Stomach (tissue), 4 donors: ENCODE measurements at regions not wholly inside any gene's neighbourhood (a gene's known extent, or its start where the extent isn't known, plus 50 kb on each side); places are given as distances from the start of the nearest gene placed in this dataset.

Source experiments
- EP300 ChIP-seq: sonication (generic); formaldehyde crosslinking; IDR thresholded peaks from one replicate; pipeline ENCODE4 v1.6.1; 2017; ENCODE audit warnings: antibody characterized with exemption
- POLR2A ChIP-seq, 4 donors: fragments of 450-650 bp; IDR thresholded peaks; one replicate each; pipeline ENCODE4 v1.6.1; 2016; ENCODE audit warnings: antibody characterized with exemption in 4 of 4, control low read depth in 2 of 4, mild to moderate bottlenecking in 1 of 4, moderate library complexity in 1 of 4
- POLR2AphosphoS5 ChIP-seq, 3 donors: sonication (generic); formaldehyde crosslinking; IDR thresholded peaks; one replicate each; pipeline ENCODE4 v1.6.1; 2016; ENCODE audit warnings: antibody characterized with exemption in 3 of 3
- TF ChIP-seq, protein P1 (sequence below), 7 experiments: fragments of 450-650 bp in 4 of 7; fragments of 200-600 bp in 3 of 7; sonication (generic) in 3 of 7; IDR thresholded peaks; one replicate each; pipeline ENCODE4 v1.5.1; 2016 to 2019; ENCODE audit warnings: antibody characterized with exemption in 7 of 7, control low read depth in 2 of 7, mild to moderate bottlenecking in 1 of 7

- TF ChIP-seq, protein P1, sequence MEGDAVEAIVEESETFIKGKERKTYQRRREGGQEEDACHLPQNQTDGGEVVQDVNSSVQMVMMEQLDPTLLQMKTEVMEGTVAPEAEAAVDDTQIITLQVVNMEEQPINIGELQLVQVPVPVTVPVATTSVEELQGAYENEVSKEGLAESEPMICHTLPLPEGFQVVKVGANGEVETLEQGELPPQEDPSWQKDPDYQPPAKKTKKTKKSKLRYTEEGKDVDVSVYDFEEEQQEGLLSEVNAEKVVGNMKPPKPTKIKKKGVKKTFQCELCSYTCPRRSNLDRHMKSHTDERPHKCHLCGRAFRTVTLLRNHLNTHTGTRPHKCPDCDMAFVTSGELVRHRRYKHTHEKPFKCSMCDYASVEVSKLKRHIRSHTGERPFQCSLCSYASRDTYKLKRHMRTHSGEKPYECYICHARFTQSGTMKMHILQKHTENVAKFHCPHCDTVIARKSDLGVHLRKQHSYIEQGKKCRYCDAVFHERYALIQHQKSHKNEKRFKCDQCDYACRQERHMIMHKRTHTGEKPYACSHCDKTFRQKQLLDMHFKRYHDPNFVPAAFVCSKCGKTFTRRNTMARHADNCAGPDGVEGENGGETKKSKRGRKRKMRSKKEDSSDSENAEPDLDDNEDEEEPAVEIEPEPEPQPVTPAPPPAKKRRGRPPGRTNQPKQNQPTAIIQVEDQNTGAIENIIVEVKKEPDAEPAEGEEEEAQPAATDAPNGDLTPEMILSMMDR (IDR thresholded peaks at IDR 0.05) = no peak
- TF ChIP-seq POLR2A (IDR thresholded peaks at IDR 0.05) (no peak), POLR2AphosphoS5 (IDR thresholded peaks at IDR 0.05) (no peak), EP300 (no peak)
Measured at GRCh38 chr1:70812442-70813109, 235.0 kb downstream of the PTGER3 start.
